ENCODE measurements at regions not wholly inside any gene's neighbourhood (a gene's known extent, or its start where the extent isn't known, plus 50 kb on each side); places are given as distances from the start of the nearest gene placed in this dataset.

DNA sequence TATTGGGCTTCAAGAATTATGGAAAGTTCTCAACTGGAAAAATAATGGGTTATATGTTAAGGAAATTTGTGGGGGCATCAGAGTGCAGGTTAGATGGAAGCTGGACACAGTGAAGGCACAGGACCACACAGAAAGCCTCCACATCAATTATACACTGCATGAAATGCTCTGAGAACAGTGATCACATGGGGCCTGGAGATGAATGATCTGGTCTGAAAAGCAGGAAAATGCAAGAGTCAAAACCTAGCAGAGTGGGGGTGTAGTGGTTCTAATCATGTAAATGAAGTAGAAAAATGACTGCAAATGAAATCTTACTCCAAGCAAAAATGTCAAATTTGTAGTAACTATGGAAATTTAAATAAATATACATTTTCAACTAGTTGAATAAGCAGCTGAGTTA is 123.6 kb downstream of the TUSC7 start:
- TF ChIP-seq, protein P1, sequence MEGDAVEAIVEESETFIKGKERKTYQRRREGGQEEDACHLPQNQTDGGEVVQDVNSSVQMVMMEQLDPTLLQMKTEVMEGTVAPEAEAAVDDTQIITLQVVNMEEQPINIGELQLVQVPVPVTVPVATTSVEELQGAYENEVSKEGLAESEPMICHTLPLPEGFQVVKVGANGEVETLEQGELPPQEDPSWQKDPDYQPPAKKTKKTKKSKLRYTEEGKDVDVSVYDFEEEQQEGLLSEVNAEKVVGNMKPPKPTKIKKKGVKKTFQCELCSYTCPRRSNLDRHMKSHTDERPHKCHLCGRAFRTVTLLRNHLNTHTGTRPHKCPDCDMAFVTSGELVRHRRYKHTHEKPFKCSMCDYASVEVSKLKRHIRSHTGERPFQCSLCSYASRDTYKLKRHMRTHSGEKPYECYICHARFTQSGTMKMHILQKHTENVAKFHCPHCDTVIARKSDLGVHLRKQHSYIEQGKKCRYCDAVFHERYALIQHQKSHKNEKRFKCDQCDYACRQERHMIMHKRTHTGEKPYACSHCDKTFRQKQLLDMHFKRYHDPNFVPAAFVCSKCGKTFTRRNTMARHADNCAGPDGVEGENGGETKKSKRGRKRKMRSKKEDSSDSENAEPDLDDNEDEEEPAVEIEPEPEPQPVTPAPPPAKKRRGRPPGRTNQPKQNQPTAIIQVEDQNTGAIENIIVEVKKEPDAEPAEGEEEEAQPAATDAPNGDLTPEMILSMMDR (IDR thresholded peaks at IDR 0.05), result no peak
- TF ChIP-seq POLR2A (IDR thresholded peaks at IDR 0.05) (no peak), POLR2AphosphoS5 (IDR thresholded peaks at IDR 0.05; ENCODE audit: insufficient read depth in 1 of 2, low read depth in 1 of 2) (no peak)
